A673 (cell line): ENCODE measurements at regions not wholly inside any gene's neighbourhood (a gene's known extent, or its start where the extent isn't known, plus 50 kb on each side); places are given as distances from the start of the nearest gene placed in this dataset.

Source experiments
- BruUV-seq: library from RNA; stranded (reverse); fragments of 400-500 nt; replicated peaks from 2 replicates; lab custom pipeline; 2021; lab: Mats Ljungman, UMichigan
- CTCF ChIA-PET: fragments of 300-600 bp; sonication (Branson Sonifier 250); formaldehyde crosslinking; loops from one replicate; lab custom pipeline; 2022; ENCODE audit warnings: antibody characterized with exemption; lab: Charles Lee
- POLR2A ChIA-PET: fragments of 300-600 bp; sonication (Branson Sonifier 250); formaldehyde crosslinking; loops from one replicate; lab custom pipeline; 2022; ENCODE audit warnings: antibody characterized with exemption; ENCODE audit not compliant: low non-redundant PET; lab: Charles Lee
- DNase-seq: peaks from one replicate; pipeline ENCODE4 v3.0.0-alpha.2; 2015; ENCODE audit warnings: low spot score
- H3K27ac ChIP-seq: fragments of 200-600 bp; sonication (generic); 2 replicates; pipeline ENCODE4 v1.5.1; 2016; ENCODE audit warnings: mixed run types, low read depth, mild to moderate bottlenecking, mixed read lengths, antibody characterized with exemption, low read length; ENCODE audit not compliant: poor library complexity, severe bottlenecking
- H3K27me3 ChIP-seq: fragments of 200-600 bp; sonication (generic); replicated peaks from 2 replicates; pipeline ENCODE4 v1.6.1; 2017; ENCODE audit warnings: mixed run types, low read depth, mild to moderate bottlenecking, mixed read lengths, antibody characterized with exemption, low read length; ENCODE audit not compliant: insufficient read depth, poor library complexity
- H3K36me3 ChIP-seq: fragments of 200-600 bp; sonication (generic); 2 replicates; pipeline ENCODE4 v1.6.1; 2016; ENCODE audit warnings: mixed run types, mild to moderate bottlenecking, mixed read lengths, antibody characterized with exemption, low read length; ENCODE audit not compliant: insufficient read depth, poor library complexity, severe bottlenecking
- H3K4me1 ChIP-seq: fragments of 200-600 bp; sonication (generic); 2 replicates; pipeline ENCODE4 v1.6.1; 2017; ENCODE audit warnings: mixed run types, mild to moderate bottlenecking, mixed read lengths, antibody characterized with exemption, low read length; ENCODE audit not compliant: insufficient read depth, poor library complexity, severe bottlenecking
- H3K4me3 ChIP-seq: fragments of 200-600 bp; sonication (generic); 2 replicates; pipeline ENCODE4 v1.5.1; 2016; ENCODE audit warnings: low read depth, mixed run types, mild to moderate bottlenecking, mixed read lengths, low read length; ENCODE audit not compliant: poor library complexity, severe bottlenecking
- H3K9me3 ChIP-seq: fragments of 200-600 bp; sonication (generic); 2 replicates; pipeline ENCODE4 v1.6.1; 2016; ENCODE audit warnings: mixed run types, low read depth, mild to moderate bottlenecking, mixed read lengths, antibody characterized with exemption, low read length; ENCODE audit not compliant: poor library complexity, severe bottlenecking
- EZH2 ChIP-seq: fragments of 200-600 bp; sonication (generic); IDR thresholded peaks from 2 replicates; pipeline ENCODE4 v1.6.1; 2017; ENCODE audit warnings: borderline replicate concordance, low read depth, mild to moderate bottlenecking, mixed read lengths, antibody characterized with exemption, low read length; ENCODE audit not compliant: poor library complexity, severe bottlenecking
- intact Hi-C: fragments of 100-400 bp; cut with micrococcal nuclease; formaldehyde crosslinking; loops from one replicate; pipeline ENCODE4 v1.10.0; 2022; ENCODE audit not compliant: unreplicated experiment
- TF ChIP-seq, protein P1 (sequence below): fragments of 300-800, 200-600 bp; sonication (generic); conservative IDR thresholded peaks from 2 replicates; pipeline ENCODE4 v1.5.1; 2017; ENCODE audit warnings: low read depth, mild to moderate bottlenecking, antibody characterized with exemption, low read length, moderate library complexity, mixed read lengths

DNA sequence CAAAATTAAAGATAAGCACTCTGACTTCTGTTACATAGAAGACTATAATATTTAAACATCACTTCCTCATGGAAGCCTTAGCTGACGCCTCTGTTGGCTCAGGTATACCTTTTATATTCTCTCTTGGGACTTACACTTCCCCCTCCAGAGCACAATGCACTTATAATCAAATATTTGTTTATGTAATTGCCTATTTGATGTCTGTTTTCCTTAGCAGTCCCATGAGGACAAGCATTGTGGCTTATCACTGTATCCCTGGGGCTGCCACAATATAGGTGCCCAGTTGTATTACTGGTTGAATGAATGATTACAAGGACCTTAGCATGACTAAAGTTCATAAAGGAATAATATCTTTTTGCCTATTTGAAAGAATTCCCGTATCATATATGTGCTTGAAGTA, 186.7 kb upstream of the VGLL2 start:
- H3K27me3 ChIP-seq: peaks cover 3% of the 10 kb centered on the region
- no peak overlapping the region for H3K27ac ChIP-seq

DNA sequence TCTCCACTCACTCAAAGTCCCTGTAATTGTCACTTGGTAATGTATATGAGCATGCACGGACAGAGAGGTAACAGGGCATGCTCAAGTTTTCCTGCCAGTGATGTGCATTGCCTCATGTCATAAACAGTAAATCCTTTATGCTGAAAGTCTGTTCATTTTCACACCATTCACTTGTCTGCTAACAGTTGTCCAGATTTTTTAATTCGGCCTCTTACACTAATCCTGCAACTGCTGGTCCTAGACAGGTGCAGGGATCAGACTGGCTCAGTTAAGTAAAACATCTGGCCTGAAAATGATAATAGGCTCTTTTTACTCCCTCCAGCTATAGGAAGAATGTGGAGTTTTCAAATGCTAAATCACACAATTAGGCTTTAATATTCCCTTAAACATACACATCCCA, 185.4 kb upstream of the VGLL2 start:
- Histone ChIP-seq H3K27me3 (peaks cover 3% of the 10 kb centered on the region), H3K4me3 (no peak overlapping the region), H3K4me1 (no peaks in the 10 kb centered on the region), H3K9me3 (no peaks in the 10 kb centered on the region), H3K27ac (no peak overlapping the region), H3K36me3 (no peaks in the 10 kb centered on the region)
- POLR2A ChIA-PET: no interaction called here
- intact Hi-C loops: no loop called here
- no peak for TF ChIP-seq EZH2
- TF ChIP-seq, protein P1, sequence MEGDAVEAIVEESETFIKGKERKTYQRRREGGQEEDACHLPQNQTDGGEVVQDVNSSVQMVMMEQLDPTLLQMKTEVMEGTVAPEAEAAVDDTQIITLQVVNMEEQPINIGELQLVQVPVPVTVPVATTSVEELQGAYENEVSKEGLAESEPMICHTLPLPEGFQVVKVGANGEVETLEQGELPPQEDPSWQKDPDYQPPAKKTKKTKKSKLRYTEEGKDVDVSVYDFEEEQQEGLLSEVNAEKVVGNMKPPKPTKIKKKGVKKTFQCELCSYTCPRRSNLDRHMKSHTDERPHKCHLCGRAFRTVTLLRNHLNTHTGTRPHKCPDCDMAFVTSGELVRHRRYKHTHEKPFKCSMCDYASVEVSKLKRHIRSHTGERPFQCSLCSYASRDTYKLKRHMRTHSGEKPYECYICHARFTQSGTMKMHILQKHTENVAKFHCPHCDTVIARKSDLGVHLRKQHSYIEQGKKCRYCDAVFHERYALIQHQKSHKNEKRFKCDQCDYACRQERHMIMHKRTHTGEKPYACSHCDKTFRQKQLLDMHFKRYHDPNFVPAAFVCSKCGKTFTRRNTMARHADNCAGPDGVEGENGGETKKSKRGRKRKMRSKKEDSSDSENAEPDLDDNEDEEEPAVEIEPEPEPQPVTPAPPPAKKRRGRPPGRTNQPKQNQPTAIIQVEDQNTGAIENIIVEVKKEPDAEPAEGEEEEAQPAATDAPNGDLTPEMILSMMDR: no peak
- no TSS peak for BruUV-seq
- CTCF ChIA-PET: no interaction called here
- DNase-seq: no peak

More for the DNA sequence above, 186.7 kb upstream of the VGLL2 start:
- POLR2A ChIA-PET: no interaction called here
- no peaks in the 10 kb centered on the region for H3K4me1 ChIP-seq
- CTCF ChIA-PET: no interaction called here
- TF ChIP-seq, protein P1: no peak
- TF ChIP-seq EZH2: no peak
- H3K4me3 ChIP-seq: no peak overlapping the region
- H3K36me3 ChIP-seq: no peaks in the 10 kb centered on the region
- intact Hi-C loops: no loop called here
- no peak for DNase-seq
- H3K9me3 ChIP-seq: no peaks in the 10 kb centered on the region
- BruUV-seq: no TSS peak

DNA sequence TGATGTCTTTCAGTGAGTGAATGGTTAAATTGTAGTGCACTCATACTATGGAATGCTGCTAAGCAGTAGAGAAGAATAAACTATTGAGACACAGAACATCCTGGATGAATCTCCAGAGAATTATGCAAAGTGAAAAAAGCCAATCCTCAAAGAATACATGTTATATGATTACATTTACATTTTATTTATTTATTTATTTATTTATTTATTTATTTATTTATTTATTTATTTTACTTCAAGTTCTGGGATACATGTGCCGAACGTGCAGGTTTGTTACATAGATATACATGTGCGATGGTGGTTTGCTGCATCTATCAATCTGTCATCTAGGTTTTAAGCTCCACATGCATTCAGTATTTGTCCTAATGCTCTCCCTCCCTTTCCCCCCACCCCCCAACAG, 175.8 kb upstream of the VGLL2 start:
- CTCF ChIA-PET: no interaction called here
- Histone ChIP-seq H3K4me1 (no peaks in the 10 kb centered on the region), H3K9me3 (no peaks in the 10 kb centered on the region), H3K4me3 (no peak overlapping the region), H3K36me3 (no peaks in the 10 kb centered on the region), H3K27me3 (no peaks in the 10 kb centered on the region), H3K27ac (no peak overlapping the region)
- intact Hi-C loops: no loop called here
- no TSS peak for BruUV-seq
- no peak for DNase-seq
- POLR2A ChIA-PET: no interaction called here
- TF ChIP-seq EZH2: no peak
- TF ChIP-seq, protein P1: no peak
